Trophoblast cell (in vitro differentiated cells and primary cell): ENCODE measurements at regions not wholly inside any gene's neighbourhood (a gene's known extent, or its start where the extent isn't known, plus 50 kb on each side); places are given as distances from the start of the nearest gene placed in this dataset.

Experiments
- DNase-seq, 2 donors: peaks; one replicate each; pipeline ENCODE4 v3.0.0-alpha.2; 2016
- H2AFZ ChIP-seq: 2 replicates; pipeline ENCODE4 v1.6.1; 2013; ENCODE audit warnings: low read length, moderate library complexity, mild to moderate bottlenecking; ENCODE audit not compliant: insufficient read depth, poor library complexity
- H2AK5ac ChIP-seq: 2 replicates; pipeline ENCODE4 v1.6.1; 2013; ENCODE audit warnings: mild to moderate bottlenecking, low read length
- H2BK120ac ChIP-seq: 2 replicates; pipeline ENCODE4 v1.6.1; 2013; ENCODE audit warnings: low read length, mild to moderate bottlenecking, moderate library complexity; ENCODE audit not compliant: insufficient read depth, poor library complexity
- H2BK12ac ChIP-seq: 2 replicates; pipeline ENCODE4 v1.6.1; 2013; ENCODE audit warnings: mild to moderate bottlenecking, low read length, moderate library complexity
- H2BK5ac ChIP-seq: 2 replicates; pipeline ENCODE4 v1.6.1; 2013; ENCODE audit warnings: low read length, low read depth, moderate library complexity, mild to moderate bottlenecking; ENCODE audit not compliant: poor library complexity
- H3K14ac ChIP-seq: 2 replicates; pipeline ENCODE4 v1.6.1; 2013; ENCODE audit warnings: mild to moderate bottlenecking, low read length
- H3K18ac ChIP-seq: 2 replicates; pipeline ENCODE4 v1.6.1; 2013; ENCODE audit warnings: mild to moderate bottlenecking, low read length
- H3K23ac ChIP-seq: 2 replicates; pipeline ENCODE4 v1.6.1; 2013; ENCODE audit warnings: low read length
- H3K27ac ChIP-seq: 2 replicates; pipeline ENCODE4 v1.5.1; 2013; ENCODE audit warnings: low read depth, mild to moderate bottlenecking, inconsistent platforms, low read length, moderate library complexity
- H3K27me3 ChIP-seq: 2 replicates; pipeline ENCODE4 v1.6.1; 2013; ENCODE audit warnings: inconsistent platforms, mild to moderate bottlenecking, low read length, moderate library complexity; ENCODE audit not compliant: insufficient read depth
- H3K36me3 ChIP-seq, 2 experiments: 1 replicate in 1 of 2; 2 replicates in 1 of 2; pipeline ENCODE4 v1.6.1; 2013; ENCODE audit warnings: low read length in 2 of 2, mild to moderate bottlenecking in 2 of 2, moderate library complexity in 1 of 2; ENCODE audit not compliant: insufficient read depth in 2 of 2, control insufficient read depth in 1 of 2
- H3K4ac ChIP-seq: 2 replicates; pipeline ENCODE4 v1.6.1; 2013; ENCODE audit warnings: low read depth, mild to moderate bottlenecking, low read length, moderate library complexity
- H3K4me1 ChIP-seq, 2 experiments: 1 replicate in 1 of 2; 2 replicates in 1 of 2; pipeline ENCODE4 v1.6.1; 2013; ENCODE audit warnings: low read length in 2 of 2, mild to moderate bottlenecking in 2 of 2, moderate library complexity in 1 of 2; ENCODE audit not compliant: insufficient read depth in 2 of 2, control insufficient read depth in 1 of 2
- H3K4me2 ChIP-seq: 2 replicates; pipeline ENCODE4 v1.6.1; 2013; ENCODE audit warnings: inconsistent platforms, mild to moderate bottlenecking, low read length, moderate library complexity
- H3K4me3 ChIP-seq: 2 replicates; pipeline ENCODE4 v1.5.1; 2013; ENCODE audit warnings: mild to moderate bottlenecking, low read depth, low read length, inconsistent platforms
- H3K79me1 ChIP-seq: one replicate; pipeline ENCODE4 v1.6.1; 2013; ENCODE audit warnings: low read length
- H3K79me2 ChIP-seq: 2 replicates; pipeline ENCODE4 v1.6.1; 2013; ENCODE audit warnings: low read length, mild to moderate bottlenecking; ENCODE audit not compliant: control insufficient read depth, insufficient read depth, poor library complexity
- H3K9ac ChIP-seq: 2 replicates; pipeline ENCODE4 v1.6.1; 2013; ENCODE audit warnings: mild to moderate bottlenecking, low read length
- H3K9me3 ChIP-seq: 2 replicates; pipeline ENCODE4 v1.6.1; 2013; ENCODE audit warnings: low read depth, mild to moderate bottlenecking, control low read depth, inconsistent platforms, low read length; ENCODE audit not compliant: insufficient read depth
- H4K12ac ChIP-seq: 2 replicates; pipeline ENCODE4 v1.6.1; 2013; ENCODE audit warnings: low read depth, mild to moderate bottlenecking, low read length, moderate library complexity
- H4K8ac ChIP-seq: 2 replicates; pipeline ENCODE4 v1.6.1; 2013; ENCODE audit warnings: low read depth, mild to moderate bottlenecking, low read length, moderate library complexity
- H4K91ac ChIP-seq: one replicate; pipeline ENCODE4 v1.6.1; 2013; ENCODE audit warnings: low read depth, mild to moderate bottlenecking, low read length, moderate library complexity
- WGBS: extraction: QIAGEN DNeasy Blood & Tissue Kit; methylation state at CpG from one replicate; pipeline ENCODE4 v1.1.7; 2013; ENCODE audit warnings: missing lambda C conversion rate; ENCODE audit not compliant: insufficient read length, insufficient coverage; ENCODE audit errors: extremely low coverage; 5-methylcytosine and 5-hydroxymethylcytosine counted together

DNA sequence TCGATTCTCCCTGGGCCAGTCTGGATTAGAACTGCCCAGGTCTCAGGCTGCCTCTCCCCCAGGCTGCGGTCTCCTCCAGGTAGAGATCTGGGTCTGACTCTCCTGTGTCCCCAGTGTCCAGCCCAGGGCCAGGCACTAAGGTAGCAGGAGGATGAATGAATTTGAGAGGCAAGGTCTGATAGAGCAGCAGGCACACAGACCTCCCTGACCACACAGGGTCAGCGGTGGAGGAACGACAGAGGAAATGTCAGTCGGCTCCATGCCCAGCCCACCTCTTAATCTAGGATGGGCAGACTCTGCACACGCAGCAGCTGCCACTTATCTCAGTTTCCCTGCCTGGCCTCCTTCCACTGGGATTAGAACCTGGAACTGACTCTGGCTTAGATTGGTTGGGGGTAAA, 272.7 kb upstream of the MVB12B start:
- no peak overlapping the region for H4K12ac ChIP-seq
- no peaks in the 10 kb centered on the region for H3K79me1 ChIP-seq
- H2BK120ac ChIP-seq: no peak overlapping the region
- no peaks in the 10 kb centered on the region for H3K36me3 ChIP-seq
- H3K27ac ChIP-seq: no peak overlapping the region
- H2BK5ac ChIP-seq: no peak overlapping the region
- no peak overlapping the region for H3K18ac ChIP-seq
- no peak overlapping the region for H4K91ac ChIP-seq
- no CpG with 5 or more reads among the region's 6 CpGs for WGBS
- no peaks in the 10 kb centered on the region for H3K27me3 ChIP-seq
- no peaks in the 10 kb centered on the region for H3K79me2 ChIP-seq
- H3K9me3 ChIP-seq: no peaks in the 10 kb centered on the region
- no peak for DNase-seq
- no peak overlapping the region for H3K23ac ChIP-seq
- H3K4ac ChIP-seq: no peak overlapping the region
- no peak overlapping the region for H2AK5ac ChIP-seq
- no peaks in the 10 kb centered on the region for H3K4me1 ChIP-seq
- H3K4me2 ChIP-seq: no peak overlapping the region
- H4K8ac ChIP-seq: no peak overlapping the region
- H3K14ac ChIP-seq: no peak overlapping the region
- H2BK12ac ChIP-seq: no peak overlapping the region
- no peak overlapping the region for H3K4me3 ChIP-seq
- no peak overlapping the region for H2AFZ ChIP-seq
- no peak overlapping the region for H3K9ac ChIP-seq

- no peak overlapping the region for H4K8ac ChIP-seq
- no peaks in the 10 kb centered on the region for H3K9me3 ChIP-seq
- H3K18ac ChIP-seq: no peak overlapping the region
- H3K27ac ChIP-seq: no peak overlapping the region
- no peak overlapping the region for H4K91ac ChIP-seq
- DNase-seq: peak; percentile 75 to 82
- no peak overlapping the region for H2AFZ ChIP-seq
- no peak overlapping the region for H2BK5ac ChIP-seq
- H3K4me1 ChIP-seq: no peaks in the 10 kb centered on the region
- H4K12ac ChIP-seq: no peak overlapping the region
- H3K27me3 ChIP-seq: no peaks in the 10 kb centered on the region
- H3K14ac ChIP-seq: no peak overlapping the region
- H2BK120ac ChIP-seq: no peak overlapping the region
- H3K36me3 ChIP-seq: no peaks in the 10 kb centered on the region
- H3K79me1 ChIP-seq: no peaks in the 10 kb centered on the region
- no peak overlapping the region for H3K4me2 ChIP-seq
- no peak overlapping the region for H3K9ac ChIP-seq
- no peak overlapping the region for H3K23ac ChIP-seq
- no CpG with 5 or more reads among the region's 16 CpGs for WGBS
- no peak overlapping the region for H2BK12ac ChIP-seq
- no peak overlapping the region for H3K4ac ChIP-seq
- no peak overlapping the region for H2AK5ac ChIP-seq
- H3K4me3 ChIP-seq: no peak overlapping the region
- no peaks in the 10 kb centered on the region for H3K79me2 ChIP-seq
Measured at GRCh38 chr9:126055381-126055985, 271.1 kb upstream of the MVB12B start.

- DNase-seq: peak; percentile 38 to 65
- H3K9me3 ChIP-seq: no peaks in the 10 kb centered on the region
- H3K18ac ChIP-seq: no peak overlapping the region
- H2BK12ac ChIP-seq: no peak overlapping the region
- H3K79me1 ChIP-seq: no peaks in the 10 kb centered on the region
- no peak overlapping the region for H4K91ac ChIP-seq
- H3K36me3 ChIP-seq: no peaks in the 10 kb centered on the region
- no peak overlapping the region for H2AK5ac ChIP-seq
- no peak overlapping the region for H2AFZ ChIP-seq
- no CpG with 5 or more reads among the region's 10 CpGs for WGBS
- H4K12ac ChIP-seq: no peak overlapping the region
- H3K23ac ChIP-seq: no peak overlapping the region
- H3K4me3 ChIP-seq: no peak overlapping the region
- no peak overlapping the region for H2BK5ac ChIP-seq
- H3K79me2 ChIP-seq: no peaks in the 10 kb centered on the region
- no peak overlapping the region for H3K4me2 ChIP-seq
- no peaks in the 10 kb centered on the region for H3K4me1 ChIP-seq
- H3K27ac ChIP-seq: no peak overlapping the region
- H3K27me3 ChIP-seq: no peaks in the 10 kb centered on the region
- no peak overlapping the region for H3K9ac ChIP-seq
- no peak overlapping the region for H2BK120ac ChIP-seq
- H4K8ac ChIP-seq: no peak overlapping the region
- no peak overlapping the region for H3K14ac ChIP-seq
- no peak overlapping the region for H3K4ac ChIP-seq
Measured at GRCh38 chr9:126056312-126057021, 270.2 kb upstream of the MVB12B start.

DNA sequence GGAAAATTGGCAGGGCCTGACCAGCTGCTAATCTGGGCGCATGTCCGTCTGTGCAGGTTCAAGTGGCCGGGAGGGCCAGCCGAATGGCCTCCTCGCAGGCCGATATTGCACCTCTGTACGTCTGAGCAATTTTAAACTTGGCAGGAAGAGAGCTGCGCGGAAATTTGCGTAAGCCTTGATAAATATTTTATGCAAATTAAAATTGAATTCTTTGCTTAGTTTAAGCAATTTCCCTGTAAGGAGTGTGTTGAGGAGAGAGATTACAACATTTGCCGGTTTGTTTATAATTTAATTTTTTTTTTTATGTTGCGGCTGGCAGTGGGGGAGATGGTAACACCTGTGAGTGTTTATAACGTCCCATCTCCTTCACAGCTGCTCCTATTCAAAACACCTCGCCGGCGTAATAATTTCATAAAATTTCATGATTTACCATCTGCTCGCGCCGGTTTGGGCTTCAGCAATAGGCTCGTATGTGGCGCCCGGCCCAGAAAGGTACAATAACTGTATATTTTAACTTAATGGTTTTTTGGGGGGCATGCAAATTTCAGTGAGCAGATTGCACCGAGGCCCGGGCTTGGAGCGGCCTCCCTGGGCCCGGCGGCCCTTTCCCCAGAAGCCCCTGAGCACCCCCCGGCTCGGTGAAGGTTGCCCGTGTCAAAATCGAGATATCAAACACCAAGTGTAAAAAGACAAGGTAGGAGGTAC, 269.4 kb upstream of the MVB12B start:
- no peak overlapping the region for H3K14ac ChIP-seq
- DNase-seq: no peak
- H3K4me2 ChIP-seq: no peak overlapping the region
- H3K27ac ChIP-seq: no peak overlapping the region
- no peaks in the 10 kb centered on the region for H3K36me3 ChIP-seq
- no peak overlapping the region for H2BK12ac ChIP-seq
- no peaks in the 10 kb centered on the region for H3K4me1 ChIP-seq
- no peak overlapping the region for H2BK120ac ChIP-seq
- no peak overlapping the region for H2AFZ ChIP-seq
- H3K23ac ChIP-seq: no peak overlapping the region
- no peak overlapping the region for H2AK5ac ChIP-seq
- no CpG with 5 or more reads among the region's 31 CpGs for WGBS
- no peak overlapping the region for H3K4ac ChIP-seq
- H3K18ac ChIP-seq: no peak overlapping the region
- H4K12ac ChIP-seq: no peak overlapping the region
- no peaks in the 10 kb centered on the region for H3K79me2 ChIP-seq
- no peaks in the 10 kb centered on the region for H3K79me1 ChIP-seq
- H4K91ac ChIP-seq: no peak overlapping the region
- H3K4me3 ChIP-seq: no peak overlapping the region
- no peak overlapping the region for H4K8ac ChIP-seq
- H3K9me3 ChIP-seq: no peaks in the 10 kb centered on the region
- no peak overlapping the region for H2BK5ac ChIP-seq
- H3K27me3 ChIP-seq: no peaks in the 10 kb centered on the region
- H3K9ac ChIP-seq: no peak overlapping the region
